HG02840 (cell line): ENCODE measurements at regions not wholly inside any gene's neighbourhood (a gene's known extent, or its start where the extent isn't known, plus 50 kb on each side); places are given as distances from the start of the nearest gene placed in this dataset.

Experiments
- ATAC-seq: cut with Tn5 transposase; IDR thresholded peaks from one replicate; pipeline ENCODE4 v1.9.1; 2021; ENCODE audit warnings: mild to moderate bottlenecking, moderate library complexity, moderate number of reproducible peaks; ENCODE audit not compliant: unreplicated experiment, low FRiP score

DNA sequence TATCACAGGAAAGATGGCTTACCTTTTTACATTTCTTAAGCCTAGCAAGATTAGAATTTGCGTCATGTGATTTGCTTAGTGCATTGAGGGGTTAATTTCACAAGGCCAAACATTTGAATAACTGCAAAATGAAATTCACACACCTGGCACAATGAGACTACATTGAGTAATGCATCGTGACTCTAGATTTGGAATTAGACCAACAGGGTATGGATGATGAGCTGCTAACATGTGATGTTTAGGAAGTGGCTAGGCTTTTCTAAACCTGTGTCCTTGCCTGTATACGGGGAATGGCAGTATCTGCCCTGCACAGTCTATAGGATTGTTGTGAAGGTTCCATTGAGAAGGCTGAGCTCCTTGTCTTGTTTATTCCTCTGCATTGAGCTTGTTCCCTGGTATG, 160.1 kb downstream of the MFSD1 start:
- no peak for ATAC-seq

DNA sequence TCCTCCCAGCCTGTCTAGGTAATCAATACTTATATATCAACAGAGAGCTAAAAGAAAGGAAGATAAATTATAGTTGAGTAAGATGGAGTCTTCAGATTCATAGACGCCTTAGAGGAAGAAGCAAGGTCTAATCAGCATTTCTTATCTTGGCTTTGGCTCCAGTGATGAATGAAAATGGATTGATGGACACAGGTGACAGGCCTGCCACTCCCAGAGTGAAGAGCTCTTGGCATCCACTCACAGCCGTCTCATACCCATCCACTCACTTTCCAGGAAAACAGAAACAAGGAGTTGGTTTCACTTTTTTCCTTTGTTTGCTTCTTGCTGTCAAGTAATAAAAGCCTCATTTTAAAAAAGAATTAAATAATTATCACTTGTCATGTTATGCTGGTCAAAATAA, 168.2 kb downstream of the MFSD1 start:
- ATAC-seq = no peak

DNA sequence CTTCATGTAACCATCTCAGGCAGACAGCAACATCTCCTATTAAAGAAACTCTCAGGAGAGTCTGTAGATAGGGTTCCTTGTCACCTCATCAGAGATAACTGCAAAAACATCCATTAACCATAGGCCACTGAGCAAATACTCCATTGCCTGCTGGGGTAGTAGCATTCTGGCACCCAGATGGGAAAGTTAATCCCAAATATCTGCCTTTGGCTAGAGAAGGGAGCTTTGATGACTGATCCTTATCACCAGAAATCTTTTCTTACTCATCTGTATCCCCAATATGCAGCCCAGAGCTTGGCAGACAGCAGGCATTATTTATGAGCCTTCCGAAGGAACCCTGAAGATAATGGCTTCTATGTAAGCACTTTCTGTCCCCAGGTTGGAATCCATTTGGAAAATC, 173.1 kb downstream of the MFSD1 start:
- ATAC-seq = no peak

DNA sequence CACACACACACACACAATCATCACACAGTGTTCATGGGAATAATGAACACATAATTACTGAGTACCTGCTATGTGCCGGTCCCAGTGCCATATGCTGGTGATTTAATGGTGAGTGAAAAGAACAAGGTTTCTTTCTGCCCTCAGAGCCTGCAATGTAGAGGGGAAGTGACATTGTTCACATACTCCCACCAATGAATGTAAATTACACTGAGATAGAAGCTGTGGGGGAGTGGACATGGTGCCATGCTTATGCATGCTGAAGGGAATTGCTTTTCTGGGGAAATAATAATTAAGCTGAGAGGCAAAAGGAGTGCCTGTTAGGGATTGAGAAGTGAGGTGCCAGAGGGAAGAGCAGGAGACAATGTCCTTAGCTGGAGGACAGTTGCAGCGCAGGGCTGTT, 175.1 kb downstream of the MFSD1 start:
- ATAC-seq = no peak

DNA sequence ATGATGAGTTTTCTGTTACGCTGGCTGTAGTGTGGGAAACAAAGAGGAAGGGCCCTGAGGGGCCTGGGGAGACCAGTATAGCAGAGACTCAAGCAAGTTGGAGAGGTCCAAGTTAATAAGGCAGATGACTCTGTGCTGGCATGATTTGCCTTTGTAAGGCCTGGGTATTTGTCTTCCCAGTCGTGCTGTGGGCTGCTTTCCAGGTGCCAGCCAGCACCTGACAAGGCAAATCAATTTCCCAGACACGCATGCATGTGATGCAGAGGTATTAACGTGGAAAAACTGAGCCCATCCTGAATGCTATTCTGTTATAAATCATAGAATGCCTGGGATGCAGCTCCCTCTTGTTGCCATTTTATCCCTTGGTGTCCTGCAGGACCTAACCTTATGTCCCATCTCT, 175.6 kb downstream of the MFSD1 start:
- no peak for ATAC-seq

DNA sequence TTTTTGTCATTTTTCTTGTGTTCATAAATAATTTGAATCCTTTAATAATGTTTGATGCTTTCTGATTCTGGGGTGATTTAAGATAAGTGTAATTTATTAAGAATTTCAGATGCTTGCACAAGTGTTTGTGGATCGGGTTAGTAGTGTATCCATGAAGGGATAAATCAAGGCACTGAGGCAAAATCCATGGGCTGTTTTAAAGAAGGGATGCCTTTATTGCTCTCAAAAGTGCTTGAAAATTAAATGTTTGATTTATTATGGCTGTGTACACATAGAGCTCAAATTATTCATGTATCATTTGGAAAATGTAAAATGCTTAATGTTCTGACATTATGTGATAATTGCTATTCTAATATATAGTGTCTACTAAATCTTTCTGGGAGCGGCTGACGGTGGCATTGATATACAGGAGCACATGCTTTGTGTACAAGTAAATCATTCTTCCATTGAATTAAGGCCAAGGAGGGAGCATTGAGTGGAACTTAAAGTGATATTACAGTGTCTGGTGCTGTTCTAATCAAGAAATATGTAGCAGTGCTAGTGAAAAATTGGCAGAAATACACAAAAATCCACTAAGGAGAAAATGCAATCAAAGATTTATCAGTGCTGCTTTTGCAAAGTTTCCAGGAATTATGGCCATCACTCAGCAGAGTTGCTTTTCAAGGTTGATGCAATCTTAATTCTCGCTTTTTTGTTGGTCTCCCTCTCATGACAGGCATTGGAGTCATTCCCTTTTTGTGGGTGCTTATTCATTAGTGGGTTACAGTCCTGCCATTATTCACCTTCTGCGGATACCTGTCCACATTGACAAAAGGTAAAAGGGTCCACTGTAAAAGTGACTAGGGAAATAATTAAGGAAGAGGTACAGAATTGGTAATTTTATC, 181.6 kb downstream of the MFSD1 start:
- no peak for ATAC-seq

DNA sequence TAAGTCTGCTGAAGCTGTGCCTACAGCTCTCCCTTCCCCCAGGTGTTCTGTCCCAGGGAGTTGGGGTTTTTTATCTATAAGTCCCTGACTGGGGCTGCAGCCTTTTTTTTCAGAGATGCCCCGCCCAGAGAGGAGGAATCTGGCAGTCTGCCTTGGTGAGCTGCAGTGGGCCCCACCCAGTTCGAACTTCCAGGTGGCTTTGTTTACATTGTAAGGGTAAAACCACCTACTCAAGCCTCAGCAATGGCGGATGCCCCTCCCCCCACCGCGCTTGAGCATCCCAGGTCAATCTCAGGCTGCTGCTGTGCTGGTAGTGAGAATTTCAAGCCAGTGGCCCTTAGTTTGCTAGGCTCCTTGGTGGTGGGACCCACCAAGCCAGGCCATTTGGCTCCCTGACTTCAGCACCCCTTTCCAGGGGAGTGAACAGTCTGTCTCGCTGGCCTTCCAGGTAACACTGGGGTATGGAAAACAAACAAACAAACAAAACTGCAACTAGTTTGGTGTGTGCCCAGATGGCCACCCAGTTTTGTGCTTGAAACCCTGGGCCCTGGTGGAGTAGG, 189.4 kb downstream of the MFSD1 start:
- ATAC-seq = no peak

DNA sequence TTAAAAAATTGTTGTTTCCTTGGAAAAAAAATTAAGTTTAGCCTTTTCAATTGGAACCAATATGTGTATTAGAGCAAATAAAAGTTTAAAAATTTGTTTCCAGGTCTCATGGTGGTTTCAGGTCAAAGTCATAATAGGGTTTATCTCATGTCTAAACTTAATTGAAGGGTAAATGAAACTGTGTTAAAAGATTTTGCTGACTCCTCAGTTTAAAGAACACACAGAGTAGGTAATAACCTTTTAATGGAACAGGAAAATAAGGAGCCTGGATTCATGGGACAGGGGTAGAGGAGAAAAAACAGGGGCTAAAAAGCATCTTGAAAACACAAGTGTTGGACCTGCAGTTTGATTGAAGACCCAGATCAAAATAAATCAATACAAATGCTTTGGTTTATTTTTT, 190.6 kb downstream of the MFSD1 start:
- no peak for ATAC-seq

DNA sequence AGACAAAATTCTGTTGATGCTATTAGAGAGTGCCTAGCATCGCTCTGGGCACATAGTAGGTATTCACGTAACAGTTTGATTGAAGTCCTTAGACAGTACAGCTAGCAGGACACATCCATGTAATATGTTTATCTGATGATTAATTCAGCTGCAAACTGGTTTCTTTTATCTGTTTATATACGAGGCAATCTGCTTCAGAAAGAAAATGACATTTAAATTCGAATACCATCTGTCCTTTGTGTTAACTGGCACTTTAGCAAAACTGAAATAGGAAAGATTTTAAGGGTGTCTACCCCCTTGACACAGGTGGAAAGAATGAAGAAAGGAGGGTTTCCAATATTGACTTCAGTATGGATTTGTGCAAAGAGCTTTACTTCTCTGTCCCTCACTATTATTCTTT, 192.5 kb downstream of the MFSD1 start:
- ATAC-seq = no peak

DNA sequence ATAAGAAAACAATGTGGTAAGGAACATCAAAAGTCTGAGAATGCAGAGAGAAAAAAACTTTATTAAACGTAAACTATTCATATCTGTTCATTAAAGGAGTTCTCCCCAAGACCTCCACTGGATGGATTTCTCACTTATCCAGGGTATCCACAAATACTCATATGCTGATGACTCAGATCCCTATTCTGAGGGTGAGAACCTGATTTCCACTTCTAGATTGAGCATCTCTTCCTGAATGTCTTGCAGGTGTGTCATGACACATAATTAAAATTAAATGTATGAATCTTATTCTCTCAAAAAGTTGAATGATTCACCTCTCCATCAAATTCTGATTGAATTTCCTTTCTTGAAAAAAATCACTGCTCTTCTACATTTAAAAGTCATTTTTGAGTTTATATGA, 199.9 kb downstream of the MFSD1 start:
- no peak for ATAC-seq

DNA sequence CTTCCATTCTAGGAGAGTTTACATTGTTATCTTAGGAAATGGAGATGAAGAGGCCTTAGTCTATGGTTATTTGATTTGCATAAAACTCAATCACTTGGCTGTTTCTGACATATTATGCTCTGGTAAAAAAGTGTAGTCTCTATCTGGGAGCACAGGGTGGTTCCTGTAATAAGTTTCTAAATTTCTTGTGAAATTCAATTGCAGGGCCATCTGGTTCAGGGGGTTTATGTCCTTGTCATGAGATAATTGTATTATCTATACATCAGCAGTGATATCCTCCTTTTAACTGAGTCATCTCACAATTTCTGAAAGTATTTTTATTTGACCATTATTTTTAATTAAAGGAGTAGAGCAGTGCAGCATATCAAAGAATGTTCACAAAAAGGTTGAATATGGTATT, 203.3 kb downstream of the MFSD1 start:
- ATAC-seq = no peak

DNA sequence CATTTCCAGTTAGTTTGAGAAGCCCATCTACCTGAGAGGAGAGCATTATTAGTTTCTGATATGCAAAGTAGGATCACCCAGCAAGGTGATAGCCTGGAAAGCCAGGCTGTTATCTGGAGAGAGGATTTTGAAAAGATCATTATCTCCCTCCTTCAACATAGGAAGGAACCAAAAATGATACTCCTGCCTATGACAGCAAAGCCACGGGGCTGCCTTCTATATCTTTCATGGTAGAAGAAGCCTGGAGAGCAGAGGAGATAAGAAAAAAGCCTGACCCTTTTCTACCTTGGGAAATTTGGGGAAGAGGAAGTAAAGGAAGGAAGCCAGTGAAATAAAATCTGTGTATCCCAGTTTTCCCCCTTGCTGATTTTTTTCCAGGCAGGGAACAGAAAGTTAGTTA, 205.5 kb downstream of the MFSD1 start:
- no peak for ATAC-seq

DNA sequence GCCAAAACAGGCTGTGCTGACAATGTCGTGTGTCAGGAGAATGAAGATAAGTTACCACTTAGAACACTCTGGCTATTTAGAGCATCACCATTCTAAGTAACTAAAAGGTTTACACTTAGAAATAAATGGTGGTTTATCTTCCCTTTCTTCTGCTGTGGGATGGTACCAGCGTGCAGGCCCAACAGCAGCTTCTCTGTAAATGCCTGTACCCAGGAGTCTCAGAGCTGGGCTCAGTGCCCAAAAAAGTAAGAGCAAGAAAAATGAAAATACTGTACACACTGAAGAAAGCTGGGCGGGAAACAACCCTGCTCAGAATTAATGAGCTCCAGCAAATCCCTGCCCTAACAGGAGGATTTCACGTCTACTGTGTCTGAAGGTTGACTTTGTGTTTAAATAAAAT, 206.5 kb downstream of the MFSD1 start:
- ATAC-seq = no peak

DNA sequence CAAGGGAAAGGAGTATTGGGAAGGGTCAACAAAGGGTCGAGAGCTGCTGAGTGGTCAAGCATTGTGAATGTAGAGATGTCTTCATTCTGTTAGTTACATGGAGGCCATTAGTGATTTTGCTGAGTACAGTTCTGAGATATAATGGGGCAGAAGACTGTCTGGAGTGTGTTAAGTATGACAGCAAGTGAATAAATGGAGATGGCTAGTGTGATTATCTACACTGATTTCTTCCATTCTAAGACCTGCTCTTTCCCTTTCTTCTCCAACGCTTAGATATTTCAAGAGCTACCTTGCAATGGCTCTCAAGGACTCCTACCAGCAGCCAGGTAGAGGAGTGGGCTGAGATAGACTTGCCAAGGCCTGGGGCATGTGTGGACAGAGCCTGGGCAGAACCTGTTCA, 216.5 kb downstream of the MFSD1 start:
- ATAC-seq = no peak

DNA sequence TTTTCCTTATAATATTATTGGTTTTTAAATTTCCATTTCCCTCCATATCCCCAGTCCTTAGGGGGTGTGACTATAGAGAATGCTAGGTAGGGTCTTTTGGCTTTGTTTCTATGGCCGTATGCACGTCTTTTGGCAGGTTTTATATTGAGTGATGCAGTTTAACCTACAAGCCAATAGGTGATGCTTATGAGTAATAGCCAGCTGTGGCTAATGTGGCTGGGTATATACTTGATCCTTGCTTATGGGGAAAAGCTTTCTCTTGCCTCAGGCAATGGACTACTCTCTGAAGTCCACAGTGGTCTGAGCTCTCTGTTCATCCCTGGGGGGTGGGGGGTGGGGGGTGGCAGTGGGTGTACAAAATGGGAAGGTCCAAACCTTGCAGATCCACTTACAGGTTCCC, 223.9 kb downstream of the MFSD1 start:
- no peak for ATAC-seq

DNA sequence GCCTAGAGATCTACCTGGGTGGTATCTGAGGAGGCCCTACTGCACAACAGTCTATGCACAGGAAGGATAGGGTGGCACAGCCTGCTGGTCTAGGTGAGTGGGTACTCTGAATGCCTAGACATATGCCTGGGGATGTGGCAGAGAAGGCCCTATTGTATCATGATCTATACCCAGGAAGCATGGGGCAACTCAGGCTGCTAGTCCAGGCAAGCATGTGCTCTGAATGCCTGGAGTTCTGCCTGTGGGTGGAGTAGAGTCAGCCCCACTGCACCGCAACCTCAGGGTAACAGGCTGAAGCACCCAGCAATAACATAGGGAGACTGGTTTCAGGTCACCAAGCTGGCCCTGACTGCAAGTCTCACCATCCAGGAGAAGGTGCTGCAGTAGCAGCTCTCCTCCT, 224.7 kb downstream of the MFSD1 start:
- ATAC-seq = no peak

DNA sequence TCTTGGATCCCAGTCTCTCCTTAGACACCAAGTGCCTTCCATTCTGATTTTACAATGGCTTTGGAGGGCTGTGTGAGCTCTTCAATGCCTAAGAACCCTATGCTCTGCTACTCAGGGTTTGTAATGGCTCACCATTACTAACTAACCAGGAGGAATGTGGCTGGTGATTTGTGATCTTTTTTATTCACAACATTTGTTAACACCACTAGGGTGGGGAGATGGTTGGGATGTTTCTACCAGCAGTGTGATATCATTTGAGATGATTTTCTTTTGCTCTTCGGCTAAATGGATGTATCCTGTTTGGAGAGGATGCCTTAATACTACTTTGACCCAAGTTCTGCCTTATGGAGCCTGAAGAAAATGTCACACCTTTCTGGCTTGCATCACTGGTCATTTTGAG, 226.9 kb downstream of the MFSD1 start:
- no peak for ATAC-seq

DNA sequence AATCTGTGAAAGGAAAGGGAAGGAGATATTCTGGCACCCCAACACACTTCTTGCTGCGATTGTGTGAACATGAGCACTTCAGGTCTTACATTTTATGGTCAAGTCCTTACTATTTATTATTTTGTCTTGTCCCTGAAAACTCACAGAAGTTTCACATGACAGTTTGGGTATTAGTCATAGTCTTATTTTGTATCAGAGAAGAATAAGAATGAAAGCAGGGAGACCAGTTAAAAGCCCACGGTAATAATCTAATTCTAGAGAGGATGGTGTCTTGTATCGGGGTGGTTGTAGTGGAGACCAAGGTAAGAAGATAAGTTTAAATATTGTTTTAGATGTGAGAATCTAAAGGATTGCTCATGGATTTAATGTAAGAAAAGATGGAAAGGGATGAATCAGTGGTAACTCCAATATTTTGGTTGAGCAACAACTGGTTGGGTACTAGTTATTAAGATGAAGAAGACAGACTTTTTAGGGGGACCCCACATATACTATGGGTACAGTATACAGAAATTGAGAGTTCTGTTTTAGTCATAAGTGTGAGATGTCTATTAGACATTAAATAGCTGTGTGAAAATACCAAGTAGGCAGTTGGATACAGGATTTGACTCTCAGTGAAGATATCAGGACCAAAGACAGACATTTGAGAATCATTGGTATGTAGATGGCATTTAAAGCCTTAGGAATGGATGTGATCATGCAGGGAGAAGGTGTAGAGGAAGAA, 227.6 kb downstream of the MFSD1 start:
- peak; percentile 76 for ATAC-seq

DNA sequence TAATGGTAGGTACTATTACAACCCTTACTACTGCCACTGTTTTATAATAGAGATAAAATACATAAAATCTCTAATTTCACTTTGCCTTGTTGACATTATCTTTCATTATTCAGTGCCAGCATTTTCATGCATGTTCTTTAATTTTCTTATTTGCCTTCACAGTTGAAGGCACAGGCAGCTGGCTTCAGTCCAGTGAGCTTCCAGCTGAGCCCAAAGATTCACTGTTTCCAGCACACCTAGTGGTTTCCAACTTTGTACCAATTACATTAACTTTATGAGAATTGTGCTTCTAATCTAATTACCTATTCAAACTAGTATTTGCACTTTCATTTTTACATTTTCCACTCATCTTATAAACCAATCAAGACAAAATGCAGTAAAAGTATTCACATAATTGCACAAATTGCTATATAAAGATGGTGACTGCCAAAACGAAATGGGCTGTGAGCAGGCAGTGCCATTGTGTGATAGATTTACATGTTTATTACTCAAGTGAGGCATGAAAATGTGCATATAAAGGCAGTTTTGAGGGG, 228.3 kb downstream of the MFSD1 start:
- ATAC-seq = no peak

DNA sequence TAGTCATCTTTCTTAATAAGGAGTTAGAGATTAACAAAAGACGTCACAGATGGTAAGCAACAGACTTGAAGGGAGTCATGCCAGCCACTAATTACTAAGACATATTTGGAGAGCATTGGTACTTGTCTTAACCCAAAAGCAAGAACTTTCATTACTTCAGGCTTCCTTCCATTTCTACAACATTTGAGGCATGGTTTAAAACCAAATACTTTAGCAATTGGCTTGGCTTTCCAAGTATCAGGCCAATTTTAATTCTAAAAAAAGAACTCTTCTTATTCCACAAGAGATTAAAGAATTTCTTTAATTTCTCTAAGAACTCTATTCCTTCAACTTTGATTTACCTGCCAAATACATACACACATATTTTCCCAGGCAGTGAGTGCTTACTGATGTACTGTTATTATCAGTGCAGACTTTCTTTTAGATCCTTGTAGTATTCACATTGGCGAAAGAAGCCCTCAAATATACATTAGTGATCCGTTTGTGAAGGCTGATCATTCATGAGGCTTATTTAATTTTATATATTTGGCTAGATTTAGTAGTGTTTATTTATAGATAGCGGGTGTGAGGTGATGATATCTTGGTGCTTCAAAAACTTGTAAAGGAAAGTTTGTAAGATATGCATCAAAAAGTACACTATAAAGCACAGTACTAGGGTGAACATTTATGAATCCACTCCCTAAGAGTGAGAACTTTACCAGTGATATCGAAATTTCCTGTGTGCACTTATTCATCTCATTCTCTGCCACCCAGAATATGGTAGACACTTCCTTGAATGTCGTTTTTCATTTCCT, 229.2 kb downstream of the MFSD1 start:
- no peak for ATAC-seq

DNA sequence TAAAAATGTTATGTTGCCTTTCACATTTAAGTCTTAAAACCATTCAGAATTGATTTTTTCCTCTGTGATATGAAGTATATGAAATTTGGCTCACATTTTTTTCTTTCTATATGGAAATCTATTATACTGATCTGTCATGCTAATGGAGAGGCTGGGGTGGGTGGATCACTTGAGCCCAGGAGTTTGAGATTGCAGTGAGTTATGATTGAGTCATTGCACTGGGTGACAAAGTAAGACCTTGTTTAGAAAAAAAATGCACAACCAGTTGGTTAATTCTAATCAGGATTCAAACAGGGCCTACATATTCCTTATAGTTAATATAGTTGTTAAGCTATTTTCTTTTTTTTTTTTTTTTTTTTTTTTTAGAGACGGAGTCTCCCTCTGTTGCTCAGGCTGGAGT, 230.5 kb downstream of the MFSD1 start:
- ATAC-seq = no peak
